K562 (cell line): ENCODE measurements at regions not wholly inside any gene's neighbourhood (a gene's known extent, or its start where the extent isn't known, plus 50 kb on each side); places are given as distances from the start of the nearest gene placed in this dataset.

ENCODE experiments used
- ATAC-seq: fragments of 200-7000 bp; cut with Tn5 transposase; 3 replicates; pipeline ENCODE4 v1.9.1; 2020; ENCODE audit warnings: moderate library complexity
- BruUV-seq: library from RNA; stranded (reverse); fragments of 400-500 nt; replicated peaks from 2 replicates; lab custom pipeline; 2021; lab: Mats Ljungman, UMichigan
- CTCF ChIA-PET: fragments of 300-600 bp; formaldehyde crosslinking; extraction: SDS; loops from one replicate; lab custom pipeline; 2021; ENCODE audit warnings: low intra/inter-chr PET ratio; lab: Yijun Ruan, JAX
- POLR2A ChIA-PET: fragments of 300-600, 350-650 bp; sonication (Branson Sonifier 250); formaldehyde crosslinking; extraction: SDS; loops from one replicate; lab custom pipeline; 2021; ENCODE audit warnings: antibody characterized with exemption, inconsistent platforms; lab: Yijun Ruan, JAX
- DNase-seq, 4 experiments: peaks; one replicate each; pipeline versions ENCODE4 v3.0.0 to v3.0.0-alpha.2; 2011 to 2018; ENCODE audit warnings: low spot score in 3 of 4, mixed read lengths in 3 of 4; ENCODE audit errors: extremely low read depth in 1 of 4
- FAIRE-seq: peaks from 2 replicates; lab custom pipeline; 2011; peaks lifted over from hg19 to GRCh38; lab: Jason Lieb, UNC
- H2AFZ ChIP-seq: 2 replicates; pipeline ENCODE4 v1.6.0; 2011; ENCODE audit warnings: low read depth, low read length, control low read depth, inconsistent platforms
- H3K27ac ChIP-seq: fragments of 200-600 bp; 3 replicates; pipeline ENCODE4 v1.8.0; 2011; ENCODE audit warnings: low read depth, mild to moderate bottlenecking, control low read depth, inconsistent platforms, low read length, moderate library complexity, mixed read lengths; ENCODE audit errors: extremely low read depth
- H3K27me3 ChIP-seq, 2 experiments: fragments of 300-600 bp in 1 of 2; 2 replicates in 1 of 2; 3 replicates in 1 of 2; pipeline versions ENCODE4 v1.6.0 to v1.8.0; 2011; ENCODE audit warnings: inconsistent platforms in 2 of 2, low read length in 2 of 2, mild to moderate bottlenecking in 1 of 2, mixed read lengths in 1 of 2, moderate library complexity in 1 of 2; ENCODE audit not compliant: control insufficient read depth in 2 of 2, insufficient read depth in 2 of 2
- H3K36me3 ChIP-seq: fragments of 300-600 bp; 3 replicates; pipeline ENCODE4 v1.8.0; 2011; ENCODE audit warnings: mild to moderate bottlenecking, low read length, inconsistent platforms; ENCODE audit not compliant: control insufficient read depth, insufficient read depth
- H3K4me1 ChIP-seq, 2 experiments: fragments of 200-600 bp in 1 of 2; replicated peaks in 1 of 2; 2 replicates in 1 of 2; 3 replicates in 1 of 2; pipeline versions ENCODE4 v1.5.1 to v1.8.0; 2011; ENCODE audit warnings: inconsistent platforms in 2 of 2, low read length in 2 of 2, mild to moderate bottlenecking in 1 of 2, mixed read lengths in 1 of 2, moderate library complexity in 1 of 2; ENCODE audit not compliant: control insufficient read depth in 2 of 2, insufficient read depth in 2 of 2
- H3K4me2 ChIP-seq: 2 replicates; pipeline ENCODE4 v1.6.1; 2011; ENCODE audit warnings: low read length, control low read depth, inconsistent platforms, mixed read lengths; ENCODE audit not compliant: insufficient read depth
- H3K4me3 ChIP-seq: fragments of 200-600 bp; sonication (generic), shearing (Covaris generic); 2 replicates; pipeline ENCODE4 v1.5.1; 2016; ENCODE audit warnings: control low read depth, inconsistent platforms
- H3K79me2 ChIP-seq: fragments of 200-600 bp; 3 replicates; pipeline ENCODE4 v1.8.0; 2011; ENCODE audit warnings: low read length, inconsistent platforms; ENCODE audit not compliant: control insufficient read depth, insufficient read depth
- H3K9ac ChIP-seq, 2 experiments: 2 replicates each; pipeline versions ENCODE4 v1.6.0 to v1.6.1; 2011; ENCODE audit warnings: low read depth in 2 of 2, low read length in 2 of 2, control low read depth in 1 of 2, inconsistent platforms in 1 of 2, mild to moderate bottlenecking in 1 of 2, mixed read lengths in 1 of 2; ENCODE audit not compliant: insufficient read depth in 1 of 2
- H3K9me1 ChIP-seq: one replicate; pipeline ENCODE4 v1.6.0; 2011; ENCODE audit warnings: inconsistent platforms, mild to moderate bottlenecking, low read length, moderate library complexity; ENCODE audit not compliant: control insufficient read depth, insufficient read depth
- H3K9me3 ChIP-seq: replicated peaks from 2 replicates; pipeline ENCODE4 v1.5.1; 2011; ENCODE audit warnings: low read depth, low read length, inconsistent platforms; ENCODE audit not compliant: control insufficient read depth, insufficient read depth
- H4K20me1 ChIP-seq: replicated peaks from 2 replicates; pipeline ENCODE4 v1.6.1; 2011; ENCODE audit warnings: low read length, inconsistent platforms, mixed read lengths; ENCODE audit not compliant: control insufficient read depth, insufficient read depth
- ELF4 ChIP-seq: fragments of 450-650 bp; formaldehyde crosslinking; IDR thresholded peaks from 2 replicates; pipeline ENCODE4 v1.4.0; 2022; ENCODE audit warnings: missing genetic modification characterization
- NFRKB ChIP-seq: fragments of 450-650 bp; IDR thresholded peaks from 2 replicates; pipeline ENCODE4 v1.6.1; 2016; ENCODE audit warnings: low read depth
- RFX5 ChIP-seq: IDR thresholded peaks from 2 replicates; pipeline ENCODE4 v1.6.1; 2011; ENCODE audit warnings: low read depth, mild to moderate bottlenecking, improper control_type of control experiment, low read length
- TCF7 ChIP-seq: sonication (generic); IDR thresholded peaks from 2 replicates; pipeline ENCODE4 v1.6.1; 2016; ENCODE audit warnings: antibody characterized with exemption, borderline replicate concordance
- WGBS: fragments of 100-300 bp; shearing (Covaris generic); methylation state at CpG from one replicate; pipeline ENCODE4 v1.1.6; 2016; ENCODE audit warnings: low coverage, mixed read lengths; ENCODE audit not compliant: insufficient coverage; ENCODE audit errors: missing lambda C conversion rate; 5-methylcytosine and 5-hydroxymethylcytosine counted together
- in situ Hi-C: fragments of 300-500 bp; cut with MboI; formaldehyde crosslinking; loops from 4 replicates; pipeline ENCODE4 v1.15.0; 2018; ENCODE audit warnings: inconsistent platforms, mixed read lengths
- intact Hi-C: fragments of 100-400 bp; cut with micrococcal nuclease; formaldehyde crosslinking; loops from 2 replicates; pipeline ENCODE4 v1.14.2; 2022
- TF ChIP-seq, protein P1 (sequence below): fragments of 450-650 bp; formaldehyde crosslinking; IDR thresholded peaks from 2 replicates; pipeline ENCODE4 v1.4.0; 2020; ENCODE audit warnings: mild to moderate bottlenecking, mixed read lengths
- TF ChIP-seq, protein P2 (sequence below): fragments of 250-450 bp; sonication (Bioruptor Pico); IDR thresholded peaks from 2 replicates; pipeline ENCODE4 v1.6.1; 2021; ENCODE audit warnings: mild to moderate bottlenecking

DNA sequence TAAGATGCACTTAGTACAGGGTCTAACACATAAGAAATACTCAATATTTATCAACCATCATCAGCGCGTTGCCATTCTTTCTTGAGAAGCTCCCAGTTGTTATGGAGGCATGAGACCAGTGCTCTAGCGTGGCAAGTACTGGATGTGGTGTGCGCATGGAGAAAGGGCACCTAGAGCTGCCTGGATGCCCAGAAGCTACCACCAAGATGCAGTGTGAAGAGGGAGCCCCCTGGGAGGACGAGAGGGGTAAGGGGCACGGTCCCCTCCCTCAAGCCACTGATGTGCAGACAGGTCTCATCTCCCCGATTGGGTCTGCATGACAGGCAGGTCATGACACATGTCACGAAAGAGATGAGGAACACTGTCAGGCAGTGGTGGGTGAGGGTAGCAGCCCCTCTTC is 127.7 kb upstream of the CXCL14 start:
- no peak for DNase-seq
- intact Hi-C loops (no loop called here), in situ Hi-C loops (no loop called here)
- no peak for ATAC-seq
- no TSS peak for BruUV-seq
- Histone ChIP-seq H3K9ac (no peak overlapping the region), H3K4me2 (no peak overlapping the region), H3K9me1 (no peaks in the 10 kb centered on the region), H3K36me3 (no peaks in the 10 kb centered on the region), H3K4me3 (no peak overlapping the region), H3K79me2 (no peaks in the 10 kb centered on the region), H4K20me1 (peaks cover 7% of the 10 kb centered on the region; the same call in 1 of the 2 replicates), H2AFZ (no peak overlapping the region), H3K9me3 (no peaks in the 10 kb centered on the region), H3K27ac (no peak overlapping the region), H3K27me3 (peaks cover 2 to 36% of the 10 kb centered on the region in 2 experiments; a peak in 2 of 5 replicates), H3K4me1 (no peaks in the 10 kb centered on the region)
- WGBS, result 0% methylated on average over 8 of the region's 8 CpGs
- CTCF ChIA-PET, result no interaction called here
- no peak for TF ChIP-seq RFX5
- TF ChIP-seq TCF7, result no peak
- TF ChIP-seq, protein P1, sequence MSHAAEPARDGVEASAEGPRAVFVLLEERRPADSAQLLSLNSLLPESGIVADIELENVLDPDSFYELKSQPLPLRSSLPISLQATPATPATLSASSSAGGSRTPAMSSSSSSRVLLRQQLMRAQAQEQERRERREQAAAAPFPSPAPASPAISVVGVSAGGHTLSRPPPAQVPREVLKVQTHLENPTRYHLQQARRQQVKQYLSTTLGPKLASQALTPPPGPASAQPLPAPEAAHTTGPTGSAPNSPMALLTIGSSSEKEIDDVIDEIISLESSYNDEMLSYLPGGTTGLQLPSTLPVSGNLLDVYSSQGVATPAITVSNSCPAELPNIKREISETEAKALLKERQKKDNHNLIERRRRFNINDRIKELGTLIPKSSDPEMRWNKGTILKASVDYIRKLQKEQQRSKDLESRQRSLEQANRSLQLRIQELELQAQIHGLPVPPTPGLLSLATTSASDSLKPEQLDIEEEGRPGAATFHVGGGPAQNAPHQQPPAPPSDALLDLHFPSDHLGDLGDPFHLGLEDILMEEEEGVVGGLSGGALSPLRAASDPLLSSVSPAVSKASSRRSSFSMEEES (CRISPR knock-in tag), result no peak
- TF ChIP-seq ELF4 (CRISPR knock-in tag), result no peak
- TF ChIP-seq, protein P2, sequence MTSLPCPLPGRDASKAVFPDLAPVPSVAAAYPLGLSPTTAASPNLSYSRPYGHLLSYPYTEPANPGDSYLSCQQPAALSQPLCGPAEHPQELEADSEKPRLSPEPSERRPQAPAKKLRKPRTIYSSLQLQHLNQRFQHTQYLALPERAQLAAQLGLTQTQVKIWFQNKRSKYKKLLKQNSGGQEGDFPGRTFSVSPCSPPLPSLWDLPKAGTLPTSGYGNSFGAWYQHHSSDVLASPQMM (CRISPR knock-in tag), result no peak
- TF ChIP-seq NFRKB, result no peak
- POLR2A ChIA-PET, result interaction anchor here (0.9 kb wide), 1 partner anchor 58 kb away, joined by 4 read pairs; no protein-coding TSS in a partner anchor
- FAIRE-seq, result no peak
